Body of pancreas (tissue), 4 donors: ENCODE measurements at regions not wholly inside any gene's neighbourhood (a gene's known extent, or its start where the extent isn't known, plus 50 kb on each side); places are given as distances from the start of the nearest gene placed in this dataset.

Source experiments
- CTCF ChIP-seq, 7 experiments: fragments of 450-650 bp in 4 of 7; fragments of 200-600 bp in 3 of 7; sonication (generic) in 3 of 7; IDR thresholded peaks; one replicate each; pipeline ENCODE4 v1.5.1; 2016 to 2019; ENCODE audit warnings: antibody characterized with exemption in 7 of 7
- POLR2A ChIP-seq, 3 donors: fragments of 450-650 bp; IDR thresholded peaks; one replicate each; pipeline ENCODE4 v1.6.1; 2016; ENCODE audit warnings: antibody characterized with exemption in 3 of 3, mild to moderate bottlenecking in 2 of 3

- TF ChIP-seq CTCF (IDR thresholded peaks at IDR 0.05) (no peak), POLR2A (IDR thresholded peaks at IDR 0.05) (no peak)
These were observed 89.0 kb upstream of the PKDCC start for GRCh38 chr2:41958775-41959174.
